Erythroblast (primary cell): ENCODE measurements at regions not wholly inside any gene's neighbourhood (a gene's known extent, or its start where the extent isn't known, plus 50 kb on each side); places are given as distances from the start of the nearest gene placed in this dataset.

Experiments used
- GATA1 ChIP-seq: IDR thresholded peaks from 2 replicates; pipeline ENCODE4 v1.6.1; 2011; ENCODE audit warnings: low read depth, mild to moderate bottlenecking, control low read depth, low read length, moderate library complexity
- POLR2A ChIP-seq: IDR thresholded peaks from 2 replicates; pipeline ENCODE4 v1.6.1; 2011; ENCODE audit warnings: mild to moderate bottlenecking, low read length

GRCh38 chr10:91698258-91698657 lies 65.4 kb upstream of the PPP1R3C start:
- TF ChIP-seq POLR2A, result no peak
- TF ChIP-seq GATA1, result no peak
